ENCODE measurements at regions not wholly inside any gene's neighbourhood (a gene's known extent, or its start where the extent isn't known, plus 50 kb on each side); places are given as distances from the start of the nearest gene placed in this dataset.
"Not testable (repeated sequence)": the region's sequence is repeated elsewhere in the genome, so short reads cannot be mapped to it uniquely, and the experiment has no call there.

GRCh38 chr1:182229451-182229850 is 162.1 kb downstream of the GLUL start:
- DNase-seq (ENCODE audit: low spot score) = no peak

- no peak for DNase-seq (ENCODE audit: low spot score)
Observed at GRCh38 chr1:182227864-182228547, 163.6 kb downstream of the GLUL start.

- DNase-seq (ENCODE audit: low spot score) = no peak
Observed at GRCh38 chr1:182226618-182227017, 165.0 kb downstream of the GLUL start.

GRCh38 chr1:182225755-182226154 is 164.2 kb upstream of the ZNF648 start:
- not testable (repeated sequence) for DNase-seq (ENCODE audit: low spot score)

GRCh38 chr1:182221990-182222389 is 160.5 kb upstream of the ZNF648 start:
- not testable (repeated sequence) for DNase-seq (ENCODE audit: low spot score)

GRCh38 chr1:182221367-182221766 is 159.9 kb upstream of the ZNF648 start:
- not testable (repeated sequence) for DNase-seq (ENCODE audit: low spot score)

- DNase-seq (ENCODE audit: low spot score) = no peak
Observed at GRCh38 chr1:182217967-182218366, 156.5 kb upstream of the ZNF648 start.

GRCh38 chr1:182217071-182217470 is 155.6 kb upstream of the ZNF648 start:
- DNase-seq (ENCODE audit: low spot score) = no peak

- DNase-seq (ENCODE audit: low spot score) = no peak
Observed at GRCh38 chr1:182215764-182216163, 154.3 kb upstream of the ZNF648 start.

GRCh38 chr1:182213163-182213562 is 151.7 kb upstream of the ZNF648 start:
- no peak for DNase-seq (ENCODE audit: low spot score)

- DNase-seq (ENCODE audit: low spot score) = no peak
Observed at GRCh38 chr1:182211386-182211785, 149.9 kb upstream of the ZNF648 start.

GRCh38 chr1:182210417-182210816 is 148.9 kb upstream of the ZNF648 start:
- DNase-seq (ENCODE audit: low spot score) = no peak

- DNase-seq (ENCODE audit: low spot score) = no peak
Observed at GRCh38 chr1:182207300-182207699, 145.8 kb upstream of the ZNF648 start.

- DNase-seq (ENCODE audit: low spot score) = no peak
Observed at GRCh38 chr1:182206626-182207239, 145.2 kb upstream of the ZNF648 start.

- DNase-seq (ENCODE audit: low spot score) = no peak
Observed at GRCh38 chr1:182205351-182206022, 144.0 kb upstream of the ZNF648 start.

GRCh38 chr1:182203191-182203875 is 141.8 kb upstream of the ZNF648 start:
- DNase-seq (ENCODE audit: low spot score) = no peak

GRCh38 chr1:182201490-182201889 is 140.0 kb upstream of the ZNF648 start:
- not testable (repeated sequence) for DNase-seq (ENCODE audit: low spot score)

GRCh38 chr1:182200025-182200812 is 138.7 kb upstream of the ZNF648 start:
- no peak for DNase-seq (ENCODE audit: low spot score)

- DNase-seq (ENCODE audit: low spot score) = no peak
Observed at GRCh38 chr1:182198006-182198605, 136.6 kb upstream of the ZNF648 start.

- DNase-seq (ENCODE audit: low spot score) = no peak
Observed at GRCh38 chr1:182196897-182197870, 135.7 kb upstream of the ZNF648 start.
